NCI-H774 (cell line): ENCODE measurements at regions not wholly inside any gene's neighbourhood (a gene's known extent, or its start where the extent isn't known, plus 50 kb on each side); places are given as distances from the start of the nearest gene placed in this dataset.
"Not testable (repeated sequence)": the region's sequence is repeated elsewhere in the genome, so short reads cannot be mapped to it uniquely, and the experiment has no call there.

Experiments used
- DNase-seq: peaks from one replicate; lab custom pipeline; 2025; lab: John Stamatoyannopoulos, UW

- no peak for DNase-seq
Measured at GRCh38 chr14:89565607-89566006, 148.6 kb upstream of the FOXN3 start.

DNA sequence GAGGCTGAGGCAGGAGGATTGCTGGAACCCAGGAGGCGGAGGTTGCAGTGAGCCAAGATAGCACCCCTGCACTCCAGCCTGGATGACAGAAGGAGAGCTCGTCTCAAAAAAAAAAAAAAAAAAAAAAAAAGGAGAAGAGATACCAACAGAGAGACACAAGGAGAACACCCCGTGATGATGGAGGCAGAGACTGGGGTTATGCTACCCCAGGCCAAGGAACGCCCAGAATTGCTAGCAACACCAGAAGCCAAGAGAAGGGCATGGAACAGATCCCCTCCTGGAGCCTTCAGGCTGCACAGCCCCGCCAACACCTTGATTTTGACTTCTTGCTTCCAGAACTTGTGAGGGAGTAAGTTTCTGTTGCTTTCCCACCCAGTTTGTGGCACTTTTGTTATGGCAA, 148.0 kb upstream of the FOXN3 start:
- no peak for DNase-seq

DNA sequence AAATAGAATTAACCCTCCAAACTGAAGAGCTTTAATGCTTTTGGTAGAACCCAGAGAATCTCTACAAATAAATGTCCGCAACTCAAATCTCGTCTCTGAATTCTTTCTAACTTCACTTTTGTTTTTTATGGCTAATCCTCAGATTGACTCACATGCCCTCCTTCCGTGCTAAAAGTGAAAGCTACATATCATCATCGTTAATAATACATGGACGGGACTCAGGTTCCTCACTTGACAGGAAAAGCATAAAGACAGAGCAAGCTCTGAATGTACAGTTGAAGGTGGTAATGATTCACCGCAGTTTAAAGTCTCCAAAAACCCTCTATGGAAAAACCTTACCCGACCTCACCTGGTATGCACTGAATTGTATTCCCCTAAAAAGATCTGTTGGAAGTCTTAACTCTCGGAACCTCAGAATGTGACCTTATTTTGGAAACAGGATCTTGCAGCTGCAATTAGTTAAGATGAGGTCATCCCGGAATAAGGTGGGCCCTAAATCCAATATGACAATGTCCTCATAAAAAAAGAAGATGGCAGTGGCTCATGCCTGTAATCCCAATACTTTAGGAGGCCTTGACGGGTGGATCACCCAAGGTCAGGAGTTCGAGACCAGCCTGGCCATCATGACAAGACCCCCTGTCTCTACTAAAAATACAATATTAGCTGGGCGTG, 147.4 kb upstream of the FOXN3 start:
- DNase-seq = no peak

GRCh38 chr14:89563471-89563870, 146.4 kb upstream of the FOXN3 start:
- no peak for DNase-seq

DNA sequence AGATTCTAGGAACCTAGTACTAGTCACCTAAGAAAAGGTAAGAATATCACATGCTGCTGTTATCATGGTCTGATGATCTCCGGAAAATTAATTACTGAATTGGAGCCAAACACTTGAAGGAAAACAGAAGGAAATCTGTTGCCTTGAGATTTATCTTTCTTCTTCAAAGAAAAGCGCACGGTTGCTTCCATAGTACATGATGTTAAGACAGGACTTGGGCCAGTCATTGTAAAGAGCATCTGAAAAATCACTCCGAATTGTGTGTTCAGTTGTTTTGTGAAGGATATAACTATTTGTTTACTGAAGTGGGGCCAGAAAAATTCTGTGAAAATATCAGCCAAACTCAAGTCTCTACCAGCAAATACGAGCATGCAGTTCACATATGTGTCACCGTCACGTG, 134.9 kb upstream of the FOXN3 start:
- DNase-seq = no peak

- DNase-seq = no peak
Measured at GRCh38 chr14:89551432-89551831, 134.4 kb upstream of the FOXN3 start.

DNA sequence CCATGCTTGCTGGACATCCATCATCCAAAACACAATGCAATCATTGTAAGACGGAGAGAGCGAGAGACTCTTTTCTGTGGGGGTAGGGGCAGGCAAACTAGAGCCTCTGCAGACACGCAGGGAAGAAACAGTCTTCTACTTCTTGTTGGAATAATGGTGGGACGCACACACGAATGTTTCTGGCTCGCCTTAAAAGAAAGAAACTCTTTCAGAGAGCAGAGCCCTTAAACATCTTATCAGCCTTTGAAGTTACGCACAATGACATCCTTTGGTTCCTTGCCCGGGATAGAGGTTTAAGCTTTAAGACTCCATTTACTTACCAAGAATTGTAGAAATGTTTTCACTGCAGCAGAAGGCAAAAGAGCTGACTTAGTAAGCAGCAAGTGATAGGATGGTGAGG, 133.8 kb upstream of the FOXN3 start:
- DNase-seq = no peak

DNA sequence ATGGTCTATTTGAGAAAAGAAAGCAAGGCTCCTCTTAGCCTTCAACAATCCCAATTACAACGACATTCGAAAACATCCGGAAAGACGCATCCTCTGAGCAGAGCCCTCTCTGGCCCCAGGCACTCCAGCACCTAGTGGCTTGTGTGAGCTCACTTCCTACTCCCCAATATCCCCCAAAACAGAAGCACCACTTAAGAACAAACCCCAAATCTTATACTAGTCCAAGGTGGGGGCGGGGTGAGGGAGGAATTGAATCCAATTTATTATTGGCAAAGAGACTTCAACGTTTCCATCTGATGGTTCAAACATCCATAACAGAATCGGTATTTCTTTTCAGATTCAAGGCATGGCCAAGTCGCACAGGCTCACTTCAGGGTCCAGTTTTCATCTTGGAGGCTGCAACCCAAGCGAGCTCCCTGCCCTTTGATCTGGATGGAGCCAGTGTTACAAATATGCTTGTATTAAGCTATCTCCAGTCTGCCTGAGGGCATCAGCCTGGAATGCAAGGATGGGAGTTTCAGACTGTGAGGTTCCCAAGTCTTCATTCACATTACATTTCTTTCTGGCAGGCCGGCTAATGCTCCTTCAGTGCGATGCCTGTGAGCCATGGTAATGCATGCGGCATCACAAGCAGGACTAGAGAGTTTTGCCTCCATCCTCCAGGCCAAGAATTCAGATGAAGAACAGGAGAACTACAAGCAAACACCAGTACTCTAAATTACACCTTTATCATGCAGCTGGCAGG, 132.5 kb upstream of the FOXN3 start:
- DNase-seq = no peak

- DNase-seq = not testable (repeated sequence)
Measured at GRCh38 chr14:89547047-89547446, 130.0 kb upstream of the FOXN3 start.

DNA sequence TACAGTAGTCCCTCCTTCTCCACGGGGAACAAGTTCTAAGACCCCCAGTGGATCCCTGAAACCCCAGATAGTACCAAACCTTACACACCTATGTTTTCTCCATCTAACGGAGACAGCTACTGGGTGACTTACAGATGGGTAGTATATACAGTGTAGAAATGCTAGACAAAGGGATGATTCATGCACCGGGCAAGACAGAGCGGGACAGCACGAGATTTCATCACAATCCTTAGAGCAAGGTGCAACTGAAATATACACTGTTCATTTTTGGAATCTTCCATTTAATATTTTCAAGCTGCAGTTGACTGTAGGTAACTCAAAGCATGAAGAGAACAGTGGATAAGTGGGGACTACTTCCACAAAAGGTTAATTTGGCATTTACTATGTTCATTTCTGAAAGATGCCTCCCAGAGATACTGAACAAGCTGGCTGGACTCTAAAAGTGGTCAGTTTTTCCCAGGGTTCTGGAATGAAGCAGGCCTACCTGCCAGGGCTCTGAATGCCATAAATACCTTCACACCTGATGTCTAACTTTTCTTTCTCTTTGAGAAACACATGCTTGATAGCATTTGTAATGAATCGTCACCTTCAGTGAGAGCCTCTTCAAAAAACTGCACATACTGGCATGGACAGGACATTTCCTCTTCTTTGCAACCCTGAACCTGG, 127.7 kb upstream of the FOXN3 start:
- DNase-seq = no peak

GRCh38 chr14:89543425-89543790, 126.4 kb upstream of the FOXN3 start:
- no peak for DNase-seq

DNA sequence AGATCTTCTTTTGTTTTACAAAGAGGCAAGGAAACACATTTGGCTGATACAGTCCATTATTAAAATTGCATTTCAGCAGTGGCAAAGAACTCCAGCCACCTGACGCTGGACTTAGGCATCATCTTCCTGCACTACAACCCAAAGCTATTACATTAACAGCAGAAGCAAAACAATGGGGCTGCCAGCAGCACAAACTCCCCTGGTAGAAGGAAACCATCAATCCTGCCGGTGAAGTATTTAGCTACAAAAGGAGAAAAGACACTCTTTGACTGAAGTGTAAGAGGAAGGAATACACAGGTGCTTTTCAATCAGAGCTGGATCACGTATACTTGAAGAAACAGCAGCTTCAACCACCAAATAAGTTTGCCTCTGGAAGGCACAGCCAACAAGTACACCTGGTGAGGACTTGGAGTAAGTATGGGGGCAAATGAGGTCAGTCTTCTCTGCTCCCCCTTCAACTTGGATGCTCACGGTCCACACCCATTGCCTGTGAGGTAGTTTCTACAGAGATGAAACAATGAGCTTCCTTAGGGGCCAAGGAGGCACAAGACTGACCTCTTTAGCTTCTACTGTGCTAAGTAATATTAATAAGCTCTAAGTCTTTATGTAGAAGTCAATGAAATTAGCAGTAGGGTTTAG, 125.9 kb upstream of the FOXN3 start:
- no peak for DNase-seq

- no peak for DNase-seq
Measured at GRCh38 chr14:89540830-89541470, 123.9 kb upstream of the FOXN3 start.

DNA sequence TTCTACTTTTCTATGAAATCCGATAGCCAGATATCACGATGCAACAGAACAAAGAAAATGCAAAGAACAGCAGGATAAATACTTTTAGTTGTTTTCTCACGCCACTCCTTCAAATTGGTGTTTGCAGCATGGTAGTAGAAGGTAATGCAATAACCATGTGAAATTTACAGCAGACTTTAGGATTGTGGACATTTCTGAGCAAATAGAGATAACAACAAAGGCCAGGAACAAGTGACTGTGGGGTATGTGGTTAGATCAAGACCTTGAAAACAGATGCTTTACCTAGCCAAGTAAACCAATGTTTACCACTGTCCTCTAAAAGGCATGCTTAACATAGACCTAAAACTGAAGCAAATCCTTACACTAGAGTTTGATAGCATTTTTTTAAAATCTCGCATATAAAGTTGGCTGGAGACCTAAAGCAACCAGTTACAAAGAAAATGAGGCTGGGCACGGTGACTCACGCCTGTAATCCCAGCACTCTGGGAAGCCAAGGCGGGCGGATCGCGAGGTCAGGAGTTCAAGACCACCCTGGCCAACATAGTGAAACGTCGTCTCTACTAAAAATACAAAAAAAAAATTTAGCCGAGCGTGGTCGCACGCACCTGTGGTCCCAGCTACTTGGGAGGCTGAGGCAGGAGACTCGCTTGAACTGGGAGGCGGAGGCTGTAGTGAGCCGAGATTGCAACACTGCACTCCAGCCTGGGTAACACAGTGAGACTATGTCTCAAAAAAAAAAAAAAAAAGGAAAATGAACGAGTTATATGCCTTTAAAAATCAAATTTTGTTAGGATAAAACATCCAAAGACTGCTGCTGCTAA, 123.2 kb upstream of the FOXN3 start:
- DNase-seq = no peak

DNA sequence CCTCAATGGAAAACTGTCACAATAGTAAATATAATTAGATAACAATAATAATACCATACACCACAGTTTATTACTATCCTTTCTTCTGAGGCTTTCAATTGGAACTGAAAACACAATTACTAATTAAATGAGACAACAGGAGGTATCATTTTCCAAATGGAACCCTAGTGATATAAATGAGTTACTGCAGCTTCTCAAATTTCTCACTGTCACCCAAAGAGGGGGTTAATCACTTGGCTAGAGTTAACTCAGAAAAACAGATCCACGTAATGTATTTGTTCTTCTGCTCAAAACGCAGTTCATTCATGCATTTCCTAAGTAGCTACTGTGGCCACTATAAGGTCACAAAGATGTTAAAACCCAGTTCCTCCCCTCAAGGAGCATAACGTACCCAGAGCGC, 120.9 kb upstream of the FOXN3 start:
- DNase-seq = no peak

DNA sequence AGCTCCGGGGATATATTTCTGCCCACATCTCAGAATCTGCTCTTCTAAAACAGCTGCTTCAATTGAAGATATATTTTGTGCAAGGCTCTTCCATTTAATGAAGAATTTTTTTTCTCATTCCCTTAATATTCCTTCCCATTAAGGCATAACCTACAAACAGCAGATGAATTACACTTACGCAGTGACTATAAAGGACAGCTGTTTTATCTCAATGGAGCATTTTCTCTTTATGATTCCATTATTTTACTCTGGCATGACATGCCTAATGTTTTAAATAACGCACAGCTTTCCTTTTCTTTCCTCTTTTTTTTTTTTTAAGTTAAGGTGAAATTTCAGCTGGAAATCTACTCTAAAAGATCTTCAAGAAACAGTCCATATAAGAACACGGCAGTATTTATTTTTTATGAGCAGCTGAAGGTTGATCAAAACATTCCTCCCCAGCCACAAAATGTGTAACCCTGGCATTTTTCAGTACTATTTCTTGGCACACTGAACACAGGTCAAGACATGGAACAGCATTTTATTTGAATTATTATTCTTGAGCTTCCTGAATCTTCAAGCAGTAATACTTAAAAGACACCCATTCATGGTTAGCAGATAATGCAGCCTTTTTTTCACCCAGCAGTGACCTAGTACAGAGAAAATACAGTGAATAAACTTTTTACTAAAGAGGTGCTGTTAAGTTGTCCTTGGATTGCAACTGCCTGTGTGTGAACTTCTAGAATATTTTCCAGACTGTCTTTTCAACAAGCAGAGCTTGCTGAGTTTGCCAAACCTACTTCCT, 118.1 kb upstream of the FOXN3 start:
- DNase-seq = no peak

GRCh38 chr14:89533766-89534165, 116.7 kb upstream of the FOXN3 start:
- DNase-seq = no peak

DNA sequence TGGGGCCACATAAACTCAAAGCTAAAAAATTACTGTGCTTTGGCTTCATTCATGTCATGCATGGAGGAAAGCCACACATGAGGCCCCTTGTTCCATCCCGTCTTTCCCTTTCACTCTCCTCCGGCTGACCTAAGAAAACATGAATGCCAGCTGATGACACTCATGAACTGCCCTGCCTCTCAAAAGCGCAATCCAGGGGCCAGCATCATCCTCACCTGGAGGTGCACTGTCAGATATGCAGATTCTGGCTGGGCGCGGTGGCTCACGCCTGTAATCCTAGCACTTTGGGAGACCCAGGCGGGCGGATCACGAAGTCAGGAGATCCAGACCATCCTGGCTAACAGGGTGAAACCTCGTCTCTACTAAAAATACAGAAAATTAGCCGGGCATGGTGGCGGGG, 116.1 kb upstream of the FOXN3 start:
- no peak for DNase-seq

DNA sequence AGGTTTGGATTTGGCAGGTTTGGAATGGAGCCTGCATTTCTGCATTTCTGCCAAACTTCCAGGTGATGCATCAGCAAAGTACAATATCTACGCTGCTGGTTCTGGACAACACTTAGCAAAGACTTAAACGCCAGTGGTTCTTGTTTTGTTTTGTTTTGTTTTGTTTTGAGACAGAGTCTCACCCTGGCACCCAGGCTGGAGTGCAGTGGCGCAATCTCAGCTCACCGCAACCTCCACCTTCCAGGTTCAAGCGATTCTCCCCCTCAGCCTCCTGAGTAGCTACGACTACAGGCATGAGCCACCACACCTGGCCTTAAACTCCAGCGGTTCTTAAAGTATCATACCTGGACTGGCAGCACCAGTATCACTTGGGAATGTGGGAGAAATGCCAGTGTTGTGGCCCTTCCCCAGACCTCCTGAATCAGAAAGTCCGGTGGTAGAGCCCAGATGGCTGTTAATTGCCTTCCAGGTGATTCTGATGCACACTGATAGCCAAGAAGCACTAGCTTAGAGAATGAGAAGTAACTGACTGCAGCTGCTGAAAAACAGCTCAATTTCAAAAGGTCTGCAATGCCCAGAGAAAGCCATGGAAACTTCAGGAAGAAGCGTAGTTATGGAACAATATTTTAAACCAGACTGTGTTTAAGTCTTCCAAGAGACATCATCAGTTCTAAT, 114.8 kb upstream of the FOXN3 start:
- no peak for DNase-seq

- DNase-seq = no peak
Measured at GRCh38 chr14:89524990-89525667, 108.1 kb upstream of the FOXN3 start.
